Ishikawa (cell line): ENCODE measurements at regions not wholly inside any gene's neighbourhood (a gene's known extent, or its start where the extent isn't known, plus 50 kb on each side); places are given as distances from the start of the nearest gene placed in this dataset.

Experiments
- CEBPB ChIP-seq: IDR thresholded peaks from 2 replicates; pipeline ENCODE4 v1.6.1; 2012
- EP300 ChIP-seq: IDR thresholded peaks from 2 replicates; pipeline ENCODE4 v1.6.1; 2012; ENCODE audit warnings: borderline replicate concordance
- MAX ChIP-seq: IDR thresholded peaks from 2 replicates; pipeline ENCODE4 v1.6.1; 2012
- RAD21 ChIP-seq: IDR thresholded peaks from 2 replicates; pipeline ENCODE4 v1.6.1; 2012; ENCODE audit warnings: low read depth
- REST ChIP-seq: IDR thresholded peaks from 2 replicates; pipeline ENCODE4 v1.6.1; 2012; ENCODE audit warnings: low read depth, mild to moderate bottlenecking
- TCF12 ChIP-seq: IDR thresholded peaks from 2 replicates; pipeline ENCODE4 v1.6.1; 2012; ENCODE audit warnings: low read depth
- YY1 ChIP-seq: IDR thresholded peaks from 2 replicates; pipeline ENCODE4 v1.6.1; 2012; ENCODE audit warnings: low read depth

- TF ChIP-seq YY1: no peak
- no peak for TF ChIP-seq MAX
- TF ChIP-seq REST: no peak
- TF ChIP-seq EP300: no peak
- TF ChIP-seq CEBPB: no peak
- no peak for TF ChIP-seq TCF12
- TF ChIP-seq RAD21: no peak
These were observed 787.6 kb upstream of the GCFC2 start for GRCh38 chr2:76498360-76498759.
